GM18868 (cell line): ENCODE measurements at regions not wholly inside any gene's neighbourhood (a gene's known extent, or its start where the extent isn't known, plus 50 kb on each side); places are given as distances from the start of the nearest gene placed in this dataset.

Experiments
- ATAC-seq: cut with Tn5 transposase; IDR thresholded peaks from one replicate; pipeline ENCODE4 v1.9.1; 2021; ENCODE audit warnings: mild to moderate bottlenecking, moderate library complexity; ENCODE audit not compliant: unreplicated experiment

- no peak for ATAC-seq
Measured at GRCh38 chr4:145427991-145428390, 53.7 kb upstream of the SMAD1 start.

- ATAC-seq, result no peak
Measured at GRCh38 chr4:145427221-145427620, 54.4 kb upstream of the SMAD1 start.

GRCh38 chr4:145423017-145423708 lies 58.5 kb upstream of the SMAD1 start:
- no peak for ATAC-seq

GRCh38 chr4:145420595-145421214 lies 60.9 kb upstream of the SMAD1 start:
- no peak for ATAC-seq

GRCh38 chr4:145418739-145419138 lies 62.9 kb upstream of the SMAD1 start:
- no peak for ATAC-seq

- no peak for ATAC-seq
Measured at GRCh38 chr4:145417348-145418130, 64.1 kb upstream of the SMAD1 start.

GRCh38 chr4:145414841-145415240 lies 66.8 kb upstream of the SMAD1 start:
- no peak for ATAC-seq

GRCh38 chr4:145414226-145414625 lies 67.4 kb upstream of the SMAD1 start:
- ATAC-seq, result no peak

GRCh38 chr4:145406970-145407369 lies 74.7 kb upstream of the SMAD1 start:
- ATAC-seq, result no peak

GRCh38 chr4:145404761-145405160 lies 76.9 kb upstream of the SMAD1 start:
- ATAC-seq, result no peak

- ATAC-seq, result no peak
Measured at GRCh38 chr4:145396581-145396980, 85.1 kb upstream of the SMAD1 start.

GRCh38 chr4:145390571-145390970 lies 91.1 kb upstream of the SMAD1 start:
- ATAC-seq, result no peak

- ATAC-seq, result no peak
Measured at GRCh38 chr4:145389550-145389949, 92.1 kb upstream of the SMAD1 start.

- ATAC-seq, result no peak
Measured at GRCh38 chr4:145388043-145388442, 93.6 kb upstream of the SMAD1 start.

- no peak for ATAC-seq
Measured at GRCh38 chr4:145387079-145387478, 94.6 kb upstream of the SMAD1 start.

GRCh38 chr4:145381163-145381562 lies 100.5 kb upstream of the SMAD1 start:
- ATAC-seq, result no peak

- ATAC-seq, result no peak
Measured at GRCh38 chr4:145380123-145380522, 101.5 kb upstream of the SMAD1 start.

- no peak for ATAC-seq
Measured at GRCh38 chr4:145375416-145375815, 106.2 kb upstream of the SMAD1 start.

- no peak for ATAC-seq
Measured at GRCh38 chr4:145352438-145353145, 129.1 kb upstream of the SMAD1 start.

- ATAC-seq, result no peak
Measured at GRCh38 chr4:145351922-145352321, 129.7 kb upstream of the SMAD1 start.

- ATAC-seq, result no peak
Measured at GRCh38 chr4:145351162-145351561, 130.5 kb upstream of the SMAD1 start.
